ENCODE measurements at regions not wholly inside any gene's neighbourhood (a gene's known extent, or its start where the extent isn't known, plus 50 kb on each side); places are given as distances from the start of the nearest gene placed in this dataset.
A peak's percentile ranks its signal among the peaks of the same experiment; 100 is the strongest.

GRCh38 chr5:61737301-61737963 lies 405.4 kb downstream of the ZSWIM6 start:
- DNase-seq = no peak

GRCh38 chr5:61737964-61738340 lies 405.9 kb downstream of the ZSWIM6 start:
- no peak for DNase-seq

GRCh38 chr5:61738446-61738845 lies 406.4 kb downstream of the ZSWIM6 start:
- DNase-seq = no peak

GRCh38 chr5:61744690-61745619 lies 412.9 kb downstream of the ZSWIM6 start:
- DNase-seq = no peak

- DNase-seq = peak in 2 of 3 donors; percentile 22 to 23
Measured at GRCh38 chr5:61746831-61747575, 414.9 kb downstream of the ZSWIM6 start.

GRCh38 chr5:61748121-61748520 lies 416.1 kb downstream of the ZSWIM6 start:
- no peak for DNase-seq

GRCh38 chr5:61748651-61749050 lies 416.6 kb downstream of the ZSWIM6 start:
- no peak for DNase-seq

- DNase-seq = no peak
Measured at GRCh38 chr5:61752588-61752987, 420.5 kb downstream of the ZSWIM6 start.

- peak in 1 of 3 donors; percentile 17 for DNase-seq
Measured at GRCh38 chr5:61754792-61755191, 422.7 kb downstream of the ZSWIM6 start.

GRCh38 chr5:61755726-61756222 lies 423.7 kb downstream of the ZSWIM6 start:
- no peak for DNase-seq

GRCh38 chr5:61758711-61759110 lies 426.7 kb downstream of the ZSWIM6 start:
- DNase-seq = no peak

- DNase-seq = no peak
Measured at GRCh38 chr5:61765471-61765870, 433.4 kb downstream of the ZSWIM6 start.

- DNase-seq = no peak
Measured at GRCh38 chr5:61766141-61766540, 434.1 kb downstream of the ZSWIM6 start.

- DNase-seq = no peak
Measured at GRCh38 chr5:61767231-61768080, 435.4 kb downstream of the ZSWIM6 start.

GRCh38 chr5:61768692-61769281 lies 436.7 kb downstream of the ZSWIM6 start:
- no peak for DNase-seq

GRCh38 chr5:61771062-61771461 lies 439.0 kb downstream of the ZSWIM6 start:
- no peak for DNase-seq

GRCh38 chr5:61771808-61772207 lies 439.8 kb downstream of the ZSWIM6 start:
- no peak for DNase-seq

- DNase-seq = no peak
Measured at GRCh38 chr5:61775901-61776300, 443.8 kb downstream of the ZSWIM6 start.

- no peak for DNase-seq
Measured at GRCh38 chr5:61777292-61777691, 445.2 kb downstream of the ZSWIM6 start.

- no peak for DNase-seq
Measured at GRCh38 chr5:61779743-61780142, 447.7 kb downstream of the ZSWIM6 start.

- no peak for DNase-seq
Measured at GRCh38 chr5:61783481-61783880, 451.4 kb downstream of the ZSWIM6 start.

Data from muscle of back (tissue), 3 donors.